Mammary epithelial cell (primary cell): ENCODE measurements at regions not wholly inside any gene's neighbourhood (a gene's known extent, or its start where the extent isn't known, plus 50 kb on each side); places are given as distances from the start of the nearest gene placed in this dataset.

Experiments used
- EZH2 ChIP-seq: IDR thresholded peaks from 2 replicates; pipeline ENCODE4 v1.6.1; 2012; ENCODE audit warnings: low read length, inconsistent platforms, borderline replicate concordance
- TF ChIP-seq, protein P1 (sequence below), 2 donors: IDR thresholded peaks in 1 of 2; conservative IDR thresholded peaks in 1 of 2; 2 replicates each; pipeline ENCODE4 v1.5.1; 2011 to 2012; ENCODE audit warnings: inconsistent platforms in 2 of 2, low read length in 2 of 2, mild to moderate bottlenecking in 2 of 2, control low read depth in 1 of 2, low read depth in 1 of 2; ENCODE audit not compliant: insufficient read depth in 1 of 2; ENCODE audit errors: extremely low read depth in 1 of 2

- TF ChIP-seq, protein P1, sequence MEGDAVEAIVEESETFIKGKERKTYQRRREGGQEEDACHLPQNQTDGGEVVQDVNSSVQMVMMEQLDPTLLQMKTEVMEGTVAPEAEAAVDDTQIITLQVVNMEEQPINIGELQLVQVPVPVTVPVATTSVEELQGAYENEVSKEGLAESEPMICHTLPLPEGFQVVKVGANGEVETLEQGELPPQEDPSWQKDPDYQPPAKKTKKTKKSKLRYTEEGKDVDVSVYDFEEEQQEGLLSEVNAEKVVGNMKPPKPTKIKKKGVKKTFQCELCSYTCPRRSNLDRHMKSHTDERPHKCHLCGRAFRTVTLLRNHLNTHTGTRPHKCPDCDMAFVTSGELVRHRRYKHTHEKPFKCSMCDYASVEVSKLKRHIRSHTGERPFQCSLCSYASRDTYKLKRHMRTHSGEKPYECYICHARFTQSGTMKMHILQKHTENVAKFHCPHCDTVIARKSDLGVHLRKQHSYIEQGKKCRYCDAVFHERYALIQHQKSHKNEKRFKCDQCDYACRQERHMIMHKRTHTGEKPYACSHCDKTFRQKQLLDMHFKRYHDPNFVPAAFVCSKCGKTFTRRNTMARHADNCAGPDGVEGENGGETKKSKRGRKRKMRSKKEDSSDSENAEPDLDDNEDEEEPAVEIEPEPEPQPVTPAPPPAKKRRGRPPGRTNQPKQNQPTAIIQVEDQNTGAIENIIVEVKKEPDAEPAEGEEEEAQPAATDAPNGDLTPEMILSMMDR (conservative IDR thresholded peaks at IDR 0.05 in 1 of 2, IDR thresholded peaks at IDR 0.05 in 1 of 2; ENCODE audit: extremely low read depth in 1 of 2, insufficient read depth in 1 of 2, low read depth in 1 of 2, low read length in 2 of 2) = no peak
- no peak for TF ChIP-seq EZH2
These were observed 1343.7 kb downstream of the LRFN5 start for GRCh38 chr14:42950363-42950762.
